Ascending aorta (tissue), 2 donors: ENCODE measurements at regions not wholly inside any gene's neighbourhood (a gene's known extent, or its start where the extent isn't known, plus 50 kb on each side); places are given as distances from the start of the nearest gene placed in this dataset.

Experiments used
- DNase-seq, 2 donors: peaks; one replicate each; pipeline ENCODE4 v3.0.0-alpha.2; 2019; ENCODE audit warnings: low spot score in 2 of 2
- H3K27ac ChIP-seq, 2 donors: fragments of 200-600 bp; sonication (generic); one replicate each; pipeline ENCODE4 v1.5.1; 2016 to 2017; ENCODE audit warnings: mild to moderate bottlenecking in 1 of 2
- H3K27me3 ChIP-seq: fragments of 200-600 bp; sonication (generic); one replicate; pipeline ENCODE4 v1.5.1; 2017
- H3K36me3 ChIP-seq, 2 donors: fragments of 200-600 bp; sonication (generic); one replicate each; pipeline ENCODE4 v1.5.1; 2016
- H3K4me1 ChIP-seq, 2 donors: fragments of 200-600 bp; sonication (generic); one replicate each; pipeline ENCODE4 v1.5.1; 2016 to 2017; ENCODE audit warnings: mild to moderate bottlenecking in 1 of 2
- H3K4me3 ChIP-seq, 2 donors: fragments of 200-600 bp; sonication (generic); one replicate each; pipeline ENCODE4 v1.5.1; 2016 to 2017; ENCODE audit warnings: mild to moderate bottlenecking in 1 of 2
- H3K9me3 ChIP-seq, 2 donors: fragments of 200-600 bp; sonication (generic); one replicate each; pipeline ENCODE4 v1.5.1; 2016
- intact Hi-C: fragments of 100-400 bp; cut with DNase I; formaldehyde crosslinking; loops from one replicate; pipeline ENCODE4 v1.15.1; 2023
- TF ChIP-seq, protein P1 (sequence below), 3 experiments: fragments of 200-600 bp in 2 of 3; fragments of 450-650 bp in 1 of 3; sonication (generic) in 2 of 3; IDR thresholded peaks; one replicate each; pipeline ENCODE4 v1.5.1; 2016 to 2019; ENCODE audit warnings: antibody characterized with exemption in 3 of 3, mild to moderate bottlenecking in 1 of 3, moderate library complexity in 1 of 3

DNA sequence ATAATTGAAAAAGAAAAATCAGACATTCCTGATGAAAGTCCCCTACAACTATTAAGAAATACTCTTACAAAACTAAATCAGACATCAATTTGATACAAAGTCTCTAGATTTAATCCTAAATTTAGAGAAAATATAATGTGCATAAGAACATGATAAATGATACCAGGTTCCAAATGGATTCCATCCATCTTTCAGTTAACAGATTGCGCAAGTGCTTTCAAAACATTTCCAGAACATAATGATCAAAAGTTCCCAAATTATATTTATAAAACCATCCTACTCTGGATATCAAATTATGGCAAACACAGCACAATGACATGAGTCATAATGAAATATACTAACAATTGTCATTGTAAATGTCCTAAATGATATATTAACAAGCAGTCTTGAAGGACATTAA, 151.0 kb upstream of the GYPC start:
- TF ChIP-seq, protein P1, sequence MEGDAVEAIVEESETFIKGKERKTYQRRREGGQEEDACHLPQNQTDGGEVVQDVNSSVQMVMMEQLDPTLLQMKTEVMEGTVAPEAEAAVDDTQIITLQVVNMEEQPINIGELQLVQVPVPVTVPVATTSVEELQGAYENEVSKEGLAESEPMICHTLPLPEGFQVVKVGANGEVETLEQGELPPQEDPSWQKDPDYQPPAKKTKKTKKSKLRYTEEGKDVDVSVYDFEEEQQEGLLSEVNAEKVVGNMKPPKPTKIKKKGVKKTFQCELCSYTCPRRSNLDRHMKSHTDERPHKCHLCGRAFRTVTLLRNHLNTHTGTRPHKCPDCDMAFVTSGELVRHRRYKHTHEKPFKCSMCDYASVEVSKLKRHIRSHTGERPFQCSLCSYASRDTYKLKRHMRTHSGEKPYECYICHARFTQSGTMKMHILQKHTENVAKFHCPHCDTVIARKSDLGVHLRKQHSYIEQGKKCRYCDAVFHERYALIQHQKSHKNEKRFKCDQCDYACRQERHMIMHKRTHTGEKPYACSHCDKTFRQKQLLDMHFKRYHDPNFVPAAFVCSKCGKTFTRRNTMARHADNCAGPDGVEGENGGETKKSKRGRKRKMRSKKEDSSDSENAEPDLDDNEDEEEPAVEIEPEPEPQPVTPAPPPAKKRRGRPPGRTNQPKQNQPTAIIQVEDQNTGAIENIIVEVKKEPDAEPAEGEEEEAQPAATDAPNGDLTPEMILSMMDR (IDR thresholded peaks at IDR 0.05) = no peak
- Histone ChIP-seq H3K9me3 (no peaks in the 10 kb centered on the region), H3K27me3 (no peaks in the 10 kb centered on the region), H3K4me1 (no peaks in the 10 kb centered on the region), H3K36me3 (no peaks in the 10 kb centered on the region), H3K27ac (no peak overlapping the region), H3K4me3 (no peak overlapping the region)
- DNase-seq = no peak
- intact Hi-C loops = no loop called here

- H3K27me3 ChIP-seq = no peaks in the 10 kb centered on the region
- no peaks in the 10 kb centered on the region for H3K4me1 ChIP-seq
- intact Hi-C loops = no loop called here
- H3K36me3 ChIP-seq = no peaks in the 10 kb centered on the region
- no peaks in the 10 kb centered on the region for H3K9me3 ChIP-seq
- no peak overlapping the region for H3K4me3 ChIP-seq
- DNase-seq = no peak
- H3K27ac ChIP-seq = no peak overlapping the region
- TF ChIP-seq, protein P1 (IDR thresholded peaks at IDR 0.05) = no peak
Observed at GRCh38 chr2:126506786-126507185, 149.2 kb upstream of the GYPC start.

- no peak overlapping the region for H3K4me3 ChIP-seq
- intact Hi-C loops = no loop called here
- DNase-seq = no peak
Observed at GRCh38 chr2:126507425-126507911, 148.5 kb upstream of the GYPC start.

DNA sequence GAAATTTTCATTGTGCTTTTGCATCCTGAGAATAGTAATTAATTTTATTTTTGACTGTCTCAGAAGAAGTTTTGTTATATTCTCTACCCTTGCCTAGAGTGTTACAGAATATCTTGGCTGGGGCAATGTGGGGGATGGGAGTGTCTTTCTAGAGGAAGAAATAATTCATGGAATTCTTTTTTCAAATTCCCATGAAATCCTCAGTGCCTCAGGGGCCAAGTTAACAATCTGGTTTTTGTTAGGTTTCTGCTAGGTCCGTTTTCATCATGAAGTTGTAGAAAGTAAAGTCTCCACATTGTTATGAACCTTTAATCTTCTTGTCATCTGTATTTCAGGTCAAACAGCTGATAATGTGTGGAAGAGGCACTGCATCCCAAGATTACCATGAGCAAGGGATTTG, 145.6 kb upstream of the GYPC start:
- TF ChIP-seq, protein P1 (IDR thresholded peaks at IDR 0.05) = no peak
- intact Hi-C loops = no loop called here
- DNase-seq = no peak
- Histone ChIP-seq H3K36me3 (no peaks in the 10 kb centered on the region), H3K27ac (no peak overlapping the region), H3K4me3 (no peak overlapping the region), H3K4me1 (no peaks in the 10 kb centered on the region), H3K27me3 (no peaks in the 10 kb centered on the region), H3K9me3 (no peaks in the 10 kb centered on the region)

More at GRCh38 chr2:126507425-126507911, 148.5 kb upstream of the GYPC start:
- Histone ChIP-seq H3K36me3 (no peaks in the 10 kb centered on the region), H3K9me3 (no peaks in the 10 kb centered on the region), H3K4me1 (no peaks in the 10 kb centered on the region), H3K27ac (no peak overlapping the region), H3K27me3 (no peaks in the 10 kb centered on the region)
- TF ChIP-seq, protein P1 (IDR thresholded peaks at IDR 0.05) = no peak

GRCh38 chr2:126510960-126511359, 145.0 kb upstream of the GYPC start:
- Histone ChIP-seq H3K27me3 (no peaks in the 10 kb centered on the region), H3K4me3 (no peak overlapping the region), H3K4me1 (no peaks in the 10 kb centered on the region), H3K27ac (no peak overlapping the region), H3K36me3 (no peaks in the 10 kb centered on the region), H3K9me3 (no peaks in the 10 kb centered on the region)
- no peak for DNase-seq
- intact Hi-C loops = no loop called here
- TF ChIP-seq, protein P1 (IDR thresholded peaks at IDR 0.05) = no peak

DNA sequence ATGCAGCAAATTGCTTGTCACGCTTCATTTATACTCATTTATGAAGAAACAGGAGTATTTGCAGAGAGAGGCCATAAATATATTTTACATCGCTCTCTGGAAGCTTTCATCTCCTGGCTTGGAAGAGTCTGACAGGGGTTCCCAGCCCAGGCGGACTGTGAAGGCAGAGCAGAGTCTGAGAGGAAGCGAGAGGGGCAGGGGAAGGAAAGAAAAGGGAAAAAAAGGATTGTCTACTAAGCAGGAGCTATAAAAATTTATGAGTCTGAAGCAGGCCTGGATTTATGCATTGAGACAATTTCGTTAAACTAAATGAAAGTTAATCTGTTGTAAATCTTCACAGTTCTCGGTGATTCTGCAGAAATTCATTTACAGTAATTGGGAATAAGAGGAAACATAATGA, 143.9 kb upstream of the GYPC start:
- intact Hi-C loops = no loop called here
- no peak for DNase-seq
- Histone ChIP-seq H3K27me3 (no peaks in the 10 kb centered on the region), H3K9me3 (no peaks in the 10 kb centered on the region), H3K4me3 (no peak overlapping the region), H3K36me3 (no peaks in the 10 kb centered on the region), H3K4me1 (no peaks in the 10 kb centered on the region), H3K27ac (no peak overlapping the region)
- TF ChIP-seq, protein P1 (IDR thresholded peaks at IDR 0.05) = no peak
